Fibroblast of skin of back (primary cell): ENCODE measurements at regions not wholly inside any gene's neighbourhood (a gene's known extent, or its start where the extent isn't known, plus 50 kb on each side); places are given as distances from the start of the nearest gene placed in this dataset.
A peak's percentile ranks its signal among the peaks of the same experiment; 100 is the strongest.

Experiments
- DNase-seq: peaks from one replicate; pipeline ENCODE4 v3.0.0-alpha.2; 2013

DNA sequence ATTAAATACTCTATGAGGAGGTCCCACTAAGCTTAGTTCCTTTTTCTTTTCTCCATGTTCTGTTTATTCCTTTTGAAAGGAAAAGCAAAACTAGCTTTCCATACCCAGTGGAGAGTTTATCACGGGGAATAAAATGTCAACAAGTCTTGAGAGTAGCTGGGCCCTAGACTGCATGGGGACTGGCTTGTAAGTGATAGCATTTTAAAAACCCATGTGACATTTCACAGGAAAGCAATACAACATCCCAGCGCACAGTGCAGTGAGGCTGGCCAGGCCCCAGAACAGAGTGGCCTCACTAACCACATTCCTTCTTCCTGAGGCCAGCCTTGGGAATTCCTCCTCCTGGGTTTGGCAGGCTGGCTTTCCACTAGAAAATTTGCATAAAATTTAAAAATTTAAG, 149.8 kb downstream of the DLEU7 start:
- peak; percentile 79 for DNase-seq

DNA sequence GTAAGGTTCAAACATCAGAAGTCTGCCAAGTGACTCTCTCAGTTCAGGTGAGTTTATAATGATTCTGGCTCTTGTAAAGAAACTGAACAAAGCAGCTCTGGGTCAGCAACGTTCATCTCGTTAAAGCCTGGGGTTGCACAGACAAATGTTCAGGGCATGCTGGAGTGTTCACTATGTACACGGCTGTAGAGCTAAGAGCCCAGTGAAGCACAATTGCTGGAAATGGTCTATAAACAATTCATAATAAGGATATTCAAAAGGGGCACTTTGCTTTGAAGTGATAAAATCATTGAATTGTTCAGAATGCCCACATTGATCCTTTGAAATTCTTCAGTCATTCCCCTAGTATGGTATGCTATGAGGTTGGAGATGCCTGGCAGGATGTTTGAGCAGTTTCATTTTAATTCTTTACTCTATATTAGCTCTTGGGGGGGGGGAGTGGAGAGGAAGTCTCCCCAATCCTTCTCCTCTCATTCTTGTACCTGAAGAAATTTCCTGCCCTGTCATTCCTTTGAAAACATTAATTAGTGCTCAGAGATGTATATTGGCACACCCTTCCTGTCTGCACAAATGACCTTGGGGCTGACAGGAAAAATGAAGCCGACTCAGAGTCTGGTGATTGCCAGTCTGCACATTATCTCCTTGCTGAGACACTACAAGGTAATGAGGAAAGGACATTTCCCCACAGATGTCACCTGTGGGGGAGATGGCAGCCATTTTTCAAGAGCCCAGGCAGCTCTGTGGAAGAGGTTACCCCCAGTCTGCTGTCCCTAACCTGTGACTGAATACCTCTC, 145.5 kb downstream of the DLEU7 start:
- no peak for DNase-seq

DNA sequence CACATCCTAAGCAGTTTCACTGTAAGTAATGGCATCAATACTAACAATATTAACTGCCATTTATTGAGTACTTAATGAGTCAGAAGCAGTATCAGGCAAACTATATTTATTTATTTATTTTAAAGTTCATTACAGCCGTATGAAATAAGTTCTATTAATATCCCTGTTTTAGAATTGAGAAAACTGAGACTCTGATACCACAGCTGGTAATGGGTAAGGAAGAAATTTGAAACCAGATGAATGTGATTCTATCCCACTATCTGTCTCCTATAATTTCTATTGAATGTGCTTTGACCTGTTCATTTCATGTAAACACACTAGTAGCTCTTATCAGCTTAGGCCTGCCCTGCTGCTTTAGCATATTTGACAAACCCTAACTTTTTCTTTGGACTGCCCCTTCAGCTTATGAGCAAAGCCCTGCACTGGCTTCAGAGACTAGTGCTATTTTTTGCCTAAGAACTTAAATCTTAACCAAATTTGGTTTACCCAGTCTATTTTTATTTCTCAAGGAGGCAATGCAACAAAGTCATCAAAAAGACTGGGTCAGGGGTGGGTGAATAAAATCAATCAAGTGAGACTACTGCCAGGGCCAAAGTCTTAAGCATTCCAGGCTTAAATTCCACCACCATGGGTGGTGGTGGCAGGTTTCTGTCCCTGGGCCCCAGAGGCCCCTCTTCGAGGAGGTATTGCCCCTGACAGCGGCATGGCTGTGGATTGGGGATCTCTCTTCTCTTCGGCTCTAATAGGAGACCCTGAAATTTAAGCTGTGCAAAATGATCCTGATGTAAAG, 143.4 kb downstream of the DLEU7 start:
- no peak for DNase-seq

DNA sequence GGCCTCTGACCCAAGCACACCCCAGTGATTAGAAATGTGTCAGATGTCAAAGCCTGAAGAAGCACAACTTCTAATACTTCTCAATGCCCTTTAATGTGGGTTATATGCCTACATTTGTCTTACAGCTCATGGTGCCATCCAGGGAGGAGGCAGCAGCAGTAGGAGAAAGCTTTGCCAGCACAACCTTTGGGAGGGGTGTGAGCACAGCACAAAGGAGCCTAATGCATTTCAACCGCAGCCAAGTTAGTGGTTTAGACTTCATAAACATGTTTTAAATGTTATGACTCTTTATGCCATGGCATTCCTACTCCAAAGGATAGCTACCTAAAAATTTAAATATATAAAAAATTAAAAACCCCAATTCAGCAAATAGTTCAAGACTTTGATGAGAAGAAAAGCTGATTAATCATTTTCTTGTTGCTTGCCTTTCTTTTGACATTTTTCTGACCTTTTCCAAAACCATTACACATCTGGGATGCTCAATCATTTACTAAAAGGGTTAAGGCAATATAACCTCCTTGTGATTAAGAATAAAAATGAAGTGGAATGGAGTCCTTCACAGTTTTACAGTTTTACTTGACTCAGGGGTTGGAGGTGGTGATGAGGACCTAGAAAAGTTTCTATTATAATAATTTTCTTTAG, 142.7 kb downstream of the DLEU7 start:
- DNase-seq: no peak

DNA sequence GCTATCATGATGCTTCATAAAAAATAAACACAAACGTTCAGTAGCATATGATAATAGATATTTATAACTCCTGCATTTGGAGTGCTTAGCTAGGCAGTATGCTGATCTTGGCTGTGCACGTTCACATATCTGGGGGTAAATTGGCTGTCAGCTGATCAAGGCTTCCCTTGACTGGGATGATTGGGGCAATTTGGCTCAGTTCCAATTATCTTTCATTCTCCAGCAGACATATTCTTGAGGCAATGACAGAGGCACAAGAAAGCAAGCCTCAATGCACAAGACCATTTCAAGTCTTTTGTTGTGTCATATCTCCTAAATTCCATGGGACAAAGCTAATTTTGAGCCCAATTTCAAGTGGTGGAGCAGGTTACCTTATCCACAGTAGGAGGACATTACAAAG, 142.0 kb downstream of the DLEU7 start:
- DNase-seq: no peak

DNA sequence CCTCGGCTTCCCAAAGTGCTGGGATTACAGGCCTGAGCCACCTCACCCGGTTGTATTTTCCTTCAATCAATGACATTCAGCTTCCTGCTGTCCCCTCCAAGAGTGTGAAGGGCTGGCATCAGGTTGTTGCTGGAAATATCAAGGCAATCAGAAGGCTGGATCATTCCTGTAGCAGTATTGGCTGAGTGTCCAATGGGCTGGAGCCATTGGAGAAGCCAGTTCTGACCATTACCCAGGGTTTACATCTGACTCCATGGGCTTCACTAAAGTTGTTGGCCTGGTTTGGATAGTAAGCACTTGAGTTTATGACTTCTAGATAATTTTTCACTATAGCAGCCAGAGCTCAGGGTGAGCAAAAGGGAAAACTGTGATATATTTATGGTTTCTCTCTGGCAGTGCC, 137.0 kb downstream of the DLEU7 start:
- DNase-seq: no peak

DNA sequence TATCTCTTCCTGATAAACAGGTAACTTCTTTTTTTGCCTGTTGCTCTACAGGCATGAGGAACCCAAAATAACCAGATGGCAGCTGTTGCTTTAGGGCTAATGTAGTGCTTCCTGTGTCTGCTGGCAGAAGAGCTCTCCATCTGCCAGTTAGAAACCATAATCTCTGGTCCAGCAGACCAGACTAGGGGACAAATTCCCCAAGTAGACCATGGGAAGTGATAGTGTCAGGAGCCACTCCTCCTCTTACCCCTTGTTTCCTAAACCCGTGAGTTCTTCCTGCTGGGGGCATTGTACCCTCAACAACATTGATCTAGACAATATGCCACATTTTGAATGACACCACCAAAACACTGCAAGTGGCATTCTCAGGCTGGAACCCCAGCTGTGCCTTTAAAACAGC, 135.9 kb downstream of the DLEU7 start:
- no peak for DNase-seq

DNA sequence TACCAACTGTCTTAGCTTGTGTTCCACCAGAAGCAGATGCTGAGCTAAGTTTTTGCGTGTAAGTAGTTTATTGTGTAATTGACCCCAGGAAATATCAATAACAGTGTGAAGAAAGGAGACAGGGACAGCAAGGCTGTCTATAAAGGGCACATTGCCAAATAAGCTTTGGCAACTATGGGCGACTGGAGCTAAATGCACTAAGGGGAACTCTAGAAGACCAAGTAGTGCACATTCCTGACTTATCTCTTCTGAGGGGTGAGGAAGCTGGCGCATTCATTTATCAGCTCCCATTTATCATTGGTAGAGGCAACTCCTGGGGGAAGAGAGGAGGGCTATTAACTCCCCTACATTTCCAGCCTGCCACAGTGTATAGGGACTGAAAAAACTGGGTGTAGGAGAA, 135.0 kb downstream of the DLEU7 start:
- no peak for DNase-seq

DNA sequence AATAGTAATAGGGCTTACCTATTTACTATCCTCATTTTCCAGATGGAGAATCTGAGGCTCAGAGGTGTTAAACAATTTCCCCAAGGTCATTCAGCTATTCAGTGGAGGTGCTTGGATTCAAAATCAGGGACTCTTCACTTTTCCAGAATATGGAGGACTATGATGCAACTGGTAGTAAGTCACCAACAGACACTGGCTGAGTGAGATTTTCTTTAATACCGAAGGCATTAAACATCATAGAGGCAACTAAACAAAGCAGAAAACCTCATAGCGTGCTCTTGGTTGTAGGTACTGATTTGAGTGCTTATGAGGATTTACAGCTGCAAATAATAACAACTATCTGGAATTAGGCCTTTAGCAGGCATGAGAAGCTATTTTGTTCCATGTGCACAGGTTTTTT, 134.4 kb downstream of the DLEU7 start:
- DNase-seq: peak; percentile 18

DNA sequence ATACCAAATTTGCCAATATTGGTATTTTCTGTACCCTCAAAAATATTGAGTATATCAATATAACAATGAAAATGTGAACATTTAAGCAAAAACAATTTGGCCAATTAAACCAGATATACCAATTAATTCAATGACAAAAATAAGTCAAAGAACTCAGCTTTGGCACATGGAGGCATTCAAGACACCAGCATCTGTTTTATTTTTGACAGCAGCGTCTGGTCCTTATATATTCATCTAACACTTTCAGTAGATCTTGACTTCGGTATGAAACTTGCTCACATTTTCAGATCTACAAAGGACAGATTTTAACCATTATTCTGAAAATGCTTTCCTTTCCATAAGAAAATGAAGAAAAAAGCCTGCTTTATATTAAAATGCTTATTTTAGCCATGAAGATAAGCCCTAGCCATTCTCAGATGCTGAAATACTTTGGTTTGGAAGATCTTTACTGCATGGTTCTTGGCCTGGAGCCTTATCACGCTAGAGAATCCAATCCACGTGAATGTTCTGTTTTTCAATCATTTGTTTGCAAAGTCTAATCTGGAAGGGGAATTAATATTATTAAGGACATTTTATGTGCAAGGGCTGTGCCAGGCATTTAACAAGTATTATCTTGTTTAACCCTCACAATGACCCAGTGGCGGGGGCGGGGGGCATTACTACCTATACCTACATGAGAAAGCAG, 132.2 kb downstream of the DLEU7 start:
- DNase-seq: no peak

DNA sequence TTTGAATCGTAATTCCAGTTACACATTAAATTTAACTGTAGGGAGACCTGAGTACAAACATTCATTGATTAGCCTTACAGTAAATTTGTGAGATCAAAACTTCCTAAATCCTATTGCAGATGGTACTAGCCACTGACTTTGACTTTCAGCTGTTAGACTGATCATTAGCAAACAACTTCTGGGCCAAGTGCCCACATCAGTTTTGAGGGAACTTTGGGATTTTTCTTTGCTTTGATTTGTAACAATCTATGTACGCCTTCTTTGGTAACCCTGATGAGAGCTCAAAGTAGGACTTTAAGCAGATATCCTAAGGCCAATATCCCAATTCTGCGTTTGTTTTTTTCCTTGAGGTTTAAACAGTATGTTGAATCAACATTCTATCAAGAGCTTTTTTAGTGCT, 131.5 kb downstream of the DLEU7 start:
- no peak for DNase-seq

DNA sequence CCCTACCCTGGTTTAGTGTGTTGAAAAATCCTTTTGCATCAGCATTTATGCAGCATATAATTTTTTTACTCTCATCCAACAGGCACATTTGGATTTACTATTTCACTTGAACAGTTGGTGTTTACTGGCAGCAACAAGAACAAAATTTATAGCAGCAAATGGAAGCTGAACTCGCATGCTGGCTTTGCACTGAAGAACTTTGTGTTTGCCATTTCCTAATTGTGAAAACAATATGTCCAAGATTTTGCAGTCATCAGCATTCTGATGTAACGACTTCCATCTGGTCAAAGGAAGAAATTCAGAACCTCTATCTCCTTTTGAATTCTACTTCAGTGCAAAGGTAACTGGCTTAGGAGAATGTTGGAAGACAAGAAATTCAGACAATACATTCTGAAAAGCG, 131.0 kb downstream of the DLEU7 start:
- DNase-seq: no peak

DNA sequence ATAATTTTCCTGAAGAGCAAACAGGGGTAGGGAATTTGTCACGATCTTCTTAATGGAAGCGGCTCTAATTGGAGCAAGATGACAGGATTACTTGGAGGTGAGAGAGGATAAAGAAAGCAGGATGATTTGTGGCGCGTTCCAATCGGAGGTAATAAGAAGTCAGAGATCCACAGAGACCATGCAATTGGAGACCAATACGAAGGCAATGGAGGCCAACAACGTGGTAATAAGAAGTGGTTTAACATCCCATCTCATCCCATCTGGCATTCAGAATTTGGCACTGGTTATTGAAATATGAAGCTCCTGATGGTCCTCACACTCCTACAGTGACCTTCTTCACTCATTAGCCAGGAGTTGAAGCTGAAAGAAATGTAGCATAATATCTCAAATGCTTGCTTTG, 130.6 kb downstream of the DLEU7 start:
- DNase-seq: no peak

DNA sequence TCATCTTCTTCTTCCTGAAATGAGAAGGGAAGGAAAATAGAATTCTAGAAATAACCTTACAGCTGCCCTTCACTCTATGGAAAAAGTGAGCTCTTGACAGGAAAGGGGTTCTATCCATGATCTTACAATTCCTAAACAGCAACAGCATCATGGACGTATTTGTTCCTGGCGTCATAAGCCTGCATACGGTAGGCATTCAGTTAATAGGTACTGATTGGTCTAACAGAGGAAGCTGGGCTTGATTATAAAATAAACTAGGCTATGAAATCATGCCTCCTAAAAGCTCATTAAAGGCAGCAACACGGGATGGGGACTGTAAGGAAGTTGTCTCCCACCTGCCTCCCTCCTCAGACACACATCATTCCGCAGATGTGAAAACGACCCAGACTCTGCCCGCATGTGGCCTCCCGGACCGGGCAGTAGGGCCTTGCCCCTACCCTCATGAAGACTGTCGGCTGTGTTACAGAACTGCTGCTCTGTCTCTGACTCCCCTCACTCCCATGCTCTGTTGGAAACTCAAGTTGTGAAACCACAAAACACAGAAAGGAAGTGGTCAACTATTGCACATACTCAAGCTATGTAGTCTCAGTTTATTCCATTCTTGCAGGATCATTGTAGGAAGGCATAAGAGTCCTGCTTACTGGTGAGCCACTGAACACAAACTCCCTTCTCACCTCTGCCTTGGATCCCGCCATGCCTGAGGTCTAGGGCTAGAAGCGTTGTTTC, 129.8 kb downstream of the DLEU7 start:
- peak; percentile 94 for DNase-seq

DNA sequence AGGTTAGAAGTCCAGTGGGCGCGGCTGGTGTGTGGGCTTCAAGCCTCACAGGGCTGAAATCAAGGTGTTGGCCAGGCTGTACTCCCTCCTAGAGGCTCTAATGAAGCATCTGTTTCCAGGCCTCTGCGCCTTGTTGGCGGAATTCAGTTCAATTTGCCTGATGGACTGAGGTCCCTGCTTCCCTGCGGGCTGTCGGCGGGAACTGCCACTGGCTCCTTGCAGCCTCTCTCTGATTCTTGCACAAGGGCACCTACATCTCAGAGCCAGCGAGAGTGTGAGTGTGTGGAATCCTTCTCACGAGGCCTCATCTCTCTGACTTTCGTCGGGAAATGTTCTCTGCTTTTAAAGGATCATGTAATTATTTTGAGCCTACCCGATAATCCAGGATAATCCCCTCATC, 128.6 kb downstream of the DLEU7 start:
- no peak for DNase-seq

DNA sequence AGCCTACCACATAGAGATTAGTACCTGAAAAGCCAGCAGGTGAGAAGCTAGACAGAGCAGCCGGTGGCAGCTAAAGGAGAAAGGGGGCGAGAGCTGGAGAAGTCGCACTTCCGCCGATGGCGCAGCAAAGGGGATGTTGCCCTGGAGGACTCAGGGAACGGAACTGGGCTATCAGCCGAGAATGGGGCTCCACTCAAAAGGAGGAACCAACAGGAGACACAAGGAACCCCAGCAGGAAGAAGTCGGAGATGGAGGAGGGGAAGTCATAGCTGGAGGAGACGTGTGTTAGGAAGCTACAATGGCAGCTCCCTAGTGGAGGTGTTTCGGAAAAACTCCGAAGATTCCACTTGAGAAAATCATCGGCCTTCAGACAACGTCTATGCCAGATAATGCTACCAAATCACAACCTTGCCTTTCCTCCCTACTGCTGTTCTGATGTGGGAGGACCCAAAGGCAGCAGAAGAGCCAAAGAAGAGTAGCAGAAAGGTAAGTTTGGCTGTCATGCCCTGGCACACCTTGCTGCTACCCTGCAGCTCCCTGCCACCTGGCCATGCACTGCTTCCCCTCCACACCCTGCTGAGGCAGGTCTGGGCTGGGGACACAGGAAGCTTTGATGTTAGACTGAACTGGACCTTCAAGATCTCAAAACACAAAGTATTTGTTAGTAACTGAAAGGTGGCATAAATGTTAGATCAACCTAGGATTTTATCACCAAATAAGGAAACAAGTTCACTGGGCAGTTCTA, 127.9 kb downstream of the DLEU7 start:
- DNase-seq: no peak

DNA sequence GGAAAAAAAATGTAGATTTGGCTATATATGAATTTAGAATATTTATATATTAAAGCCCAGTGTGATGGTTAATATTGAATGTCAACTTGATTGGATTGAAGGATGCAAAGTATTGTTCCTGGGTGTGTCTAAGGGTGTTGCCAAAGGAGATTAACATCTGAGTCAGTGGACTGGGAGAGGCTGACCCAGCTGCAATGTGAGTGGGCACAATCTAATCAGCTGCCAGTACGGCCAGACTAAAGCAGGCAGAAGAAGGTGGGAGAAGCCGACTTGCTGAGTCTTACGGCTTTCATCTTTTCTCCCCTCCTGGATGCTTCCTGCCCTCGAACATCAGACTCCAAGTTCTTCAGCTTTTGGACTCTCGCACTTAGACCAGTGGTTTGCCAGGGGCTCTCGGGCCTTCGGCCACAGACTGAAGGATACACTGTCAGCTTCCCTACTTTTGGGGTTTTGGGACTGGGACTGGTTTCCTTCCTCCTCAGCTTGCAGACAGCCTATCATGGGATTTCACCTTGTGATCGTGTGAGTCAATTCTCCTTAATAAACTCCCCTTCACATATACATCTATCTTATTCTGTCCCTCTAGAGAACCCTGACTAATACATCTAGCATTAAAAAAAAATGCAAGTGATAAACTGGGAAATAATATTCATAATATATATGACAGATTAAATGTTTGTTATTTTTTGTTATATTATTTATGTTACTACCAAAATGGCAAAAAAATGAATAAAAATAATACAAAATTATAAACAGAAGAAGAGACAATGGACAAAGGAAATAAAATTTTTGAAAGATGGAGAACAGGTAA, 122.4 kb downstream of the DLEU7 start:
- no peak for DNase-seq

DNA sequence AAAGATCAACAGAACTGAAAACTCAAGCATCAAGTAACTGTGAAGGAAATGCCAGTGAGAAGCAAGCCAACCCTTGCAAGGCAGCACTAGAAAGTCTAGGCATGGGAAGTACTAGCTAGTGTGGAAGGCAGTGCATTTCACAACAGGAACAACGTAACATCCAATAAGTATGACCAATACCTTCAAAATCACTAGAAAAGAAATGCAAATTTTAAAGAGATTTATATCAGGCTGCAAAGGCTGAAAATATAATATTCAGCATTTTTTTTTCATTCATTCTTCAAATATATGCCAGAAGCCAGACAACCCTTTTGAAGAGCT, 121.9 kb downstream of the DLEU7 start:
- no peak for DNase-seq

DNA sequence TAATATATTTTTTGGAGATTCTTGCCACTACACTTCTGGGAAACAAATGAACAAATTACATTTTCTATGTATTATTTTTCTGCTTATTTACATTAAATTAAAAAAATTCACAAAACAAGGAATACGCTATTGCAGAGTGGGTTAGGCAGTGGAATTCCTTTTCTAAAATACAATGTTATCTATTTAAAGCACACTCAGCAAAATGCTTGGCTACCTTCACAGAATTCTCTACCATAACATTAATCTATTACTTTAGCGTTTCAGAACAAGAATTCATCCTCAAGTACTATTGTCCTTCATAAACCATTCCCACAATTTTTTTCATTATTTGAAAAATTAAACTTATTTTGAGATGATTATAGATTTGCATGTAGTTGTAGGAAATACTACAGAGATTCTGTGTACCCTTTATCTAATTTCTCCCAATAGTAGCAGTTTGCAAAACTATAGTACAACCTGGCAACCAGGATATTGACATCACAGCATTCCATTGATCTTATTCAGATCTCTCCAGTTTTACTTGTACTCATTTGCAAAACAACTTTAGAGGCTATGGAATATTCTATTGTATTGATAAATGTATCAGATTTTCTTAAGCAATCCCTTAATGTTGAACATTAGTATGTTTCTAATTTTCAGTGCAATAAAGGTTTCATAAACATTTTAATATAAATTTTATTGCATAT, 120.9 kb downstream of the DLEU7 start:
- DNase-seq: no peak

DNA sequence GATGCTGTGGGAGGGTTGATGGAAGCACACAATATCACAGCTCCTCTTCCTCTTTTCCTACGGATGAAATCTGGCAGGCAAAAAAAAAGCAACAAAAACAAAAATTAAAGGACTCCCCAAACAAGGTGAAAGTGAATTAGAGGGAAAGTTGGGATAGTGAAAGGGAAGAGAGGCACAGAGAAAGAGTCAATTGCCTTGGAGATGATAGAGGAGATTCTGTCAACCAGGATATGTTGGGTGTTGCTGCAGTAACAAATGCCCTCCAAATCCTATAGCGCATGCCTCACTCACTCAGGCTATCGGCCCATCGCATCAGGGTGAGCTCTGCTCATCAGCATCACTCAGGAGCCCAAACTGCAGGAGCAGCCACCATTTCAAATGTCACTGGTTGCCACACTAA, 119.1 kb downstream of the DLEU7 start:
- DNase-seq: no peak
